DND-41 (cell line): ENCODE measurements at regions not wholly inside any gene's neighbourhood (a gene's known extent, or its start where the extent isn't known, plus 50 kb on each side); places are given as distances from the start of the nearest gene placed in this dataset.

Experiments used
- ATAC-seq: fragments of 200-7000 bp; cut with Tn5 transposase; 3 replicates; pipeline ENCODE4 v1.9.1; 2021; ENCODE audit warnings: low read depth; ENCODE audit not compliant: insufficient read depth
- DNase-seq: peaks from one replicate; pipeline ENCODE4 v3.0.0-alpha.2; 2020
- H2AFZ ChIP-seq: 2 replicates; pipeline ENCODE4 v1.6.0; 2012; ENCODE audit warnings: low read depth, low read length
- H3K27ac ChIP-seq: 2 replicates; pipeline ENCODE4 v1.5.1; 2012; ENCODE audit warnings: low read length, inconsistent platforms
- H3K27me3 ChIP-seq: fragments of 200-600 bp; sonication (generic); 2 replicates; pipeline ENCODE4 v1.6.0; 2012; ENCODE audit warnings: low read length, mild to moderate bottlenecking, inconsistent platforms; ENCODE audit not compliant: insufficient read depth, poor library complexity
- H3K36me3 ChIP-seq: 2 replicates; pipeline ENCODE4 v1.5.1; 2012; ENCODE audit warnings: low read length, inconsistent platforms; ENCODE audit not compliant: insufficient read depth
- H3K4me1 ChIP-seq: 2 replicates; pipeline ENCODE4 v1.5.1; 2012; ENCODE audit warnings: mild to moderate bottlenecking, low read length; ENCODE audit not compliant: insufficient read depth
- H3K4me2 ChIP-seq: 2 replicates; pipeline ENCODE4 v1.6.0; 2012; ENCODE audit warnings: mild to moderate bottlenecking, moderate library complexity, low read length, inconsistent platforms; ENCODE audit not compliant: insufficient read depth
- H3K4me3 ChIP-seq, 2 experiments: fragments of 200-600 bp in 1 of 2; shearing (Covaris generic) in 1 of 2; 2 replicates each; pipeline ENCODE4 v1.5.1; 2012 to 2016; ENCODE audit warnings: inconsistent platforms in 2 of 2, low read length in 2 of 2, mild to moderate bottlenecking in 2 of 2, low read depth in 1 of 2, moderate library complexity in 1 of 2
- H3K79me2 ChIP-seq: 2 replicates; pipeline ENCODE4 v1.6.0; 2012; ENCODE audit warnings: low read length, inconsistent platforms; ENCODE audit not compliant: insufficient read depth
- H3K9ac ChIP-seq: 2 replicates; pipeline ENCODE4 v1.6.0; 2012; ENCODE audit warnings: low read depth, mild to moderate bottlenecking, inconsistent platforms, low read length, moderate library complexity
- H3K9me3 ChIP-seq: 2 replicates; pipeline ENCODE4 v1.5.1; 2012; ENCODE audit warnings: low read length, moderate library complexity, mild to moderate bottlenecking, inconsistent platforms; ENCODE audit not compliant: insufficient read depth, severe bottlenecking
- H4K20me1 ChIP-seq: 2 replicates; pipeline ENCODE4 v1.6.0; 2012; ENCODE audit warnings: low read length; ENCODE audit not compliant: insufficient read depth
- EZH2 ChIP-seq: IDR thresholded peaks from 3 replicates; pipeline ENCODE4 v1.6.1; 2012; ENCODE audit warnings: borderline replicate concordance, low read depth, mild to moderate bottlenecking, moderate library complexity, low read length, inconsistent platforms; ENCODE audit not compliant: severe bottlenecking
- TF ChIP-seq, protein P1 (sequence below): IDR thresholded peaks from 2 replicates; pipeline ENCODE4 v1.5.1; 2012; ENCODE audit warnings: borderline replicate concordance, low read length, moderate library complexity, mild to moderate bottlenecking; ENCODE audit not compliant: poor library complexity, severe bottlenecking; ENCODE audit errors: extremely low read depth

DNA sequence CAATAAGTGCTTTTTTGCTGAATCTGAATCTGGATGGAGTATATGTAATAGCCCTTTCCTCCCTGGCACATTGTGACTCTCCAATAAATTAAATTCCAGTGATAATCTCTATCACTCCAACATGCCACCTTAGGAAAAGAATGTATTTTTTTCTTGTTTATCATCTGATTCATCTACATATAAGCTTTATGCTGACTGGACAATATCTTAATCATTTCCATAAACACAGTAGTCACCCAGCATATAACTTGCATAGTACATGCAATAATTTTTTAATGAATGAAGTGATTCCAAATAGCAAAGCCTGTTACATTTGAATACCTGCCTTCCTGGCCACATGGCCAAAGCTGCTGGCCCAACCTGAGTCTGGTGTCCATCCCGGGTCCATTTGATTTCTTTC, 477.6 kb upstream of the USP24 start:
- no peak overlapping the region for H2AFZ ChIP-seq
- no peaks in the 10 kb centered on the region for H3K9me3 ChIP-seq

DNA sequence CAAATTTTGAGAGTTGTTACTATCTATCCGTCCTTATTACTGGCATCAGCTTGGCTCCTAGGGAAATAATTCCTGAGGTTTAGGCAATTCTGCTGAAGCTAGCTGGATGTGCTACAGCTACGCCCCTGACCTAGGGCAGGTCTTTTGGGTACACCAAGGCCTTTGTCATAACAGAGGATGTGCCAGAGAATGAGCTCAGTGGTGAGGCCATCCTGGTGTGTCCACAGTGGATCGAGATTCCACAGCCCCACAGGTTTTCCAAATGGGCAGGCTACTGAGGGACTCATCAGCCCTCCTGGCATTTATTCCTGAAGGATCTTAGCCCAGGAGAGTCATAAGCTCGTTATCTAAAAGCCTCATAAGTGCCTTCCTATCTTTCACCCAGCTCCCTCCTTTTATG, 475.2 kb upstream of the USP24 start:
- DNase-seq (no peak), ATAC-seq (no peak)
- no peak overlapping the region for H2AFZ ChIP-seq
- peaks cover 2% of the 10 kb centered on the region for H3K27me3 ChIP-seq
- no peaks in the 10 kb centered on the region for H3K79me2 ChIP-seq
- no peaks in the 10 kb centered on the region for H4K20me1 ChIP-seq
- TF ChIP-seq EZH2, result no peak
- TF ChIP-seq, protein P1, sequence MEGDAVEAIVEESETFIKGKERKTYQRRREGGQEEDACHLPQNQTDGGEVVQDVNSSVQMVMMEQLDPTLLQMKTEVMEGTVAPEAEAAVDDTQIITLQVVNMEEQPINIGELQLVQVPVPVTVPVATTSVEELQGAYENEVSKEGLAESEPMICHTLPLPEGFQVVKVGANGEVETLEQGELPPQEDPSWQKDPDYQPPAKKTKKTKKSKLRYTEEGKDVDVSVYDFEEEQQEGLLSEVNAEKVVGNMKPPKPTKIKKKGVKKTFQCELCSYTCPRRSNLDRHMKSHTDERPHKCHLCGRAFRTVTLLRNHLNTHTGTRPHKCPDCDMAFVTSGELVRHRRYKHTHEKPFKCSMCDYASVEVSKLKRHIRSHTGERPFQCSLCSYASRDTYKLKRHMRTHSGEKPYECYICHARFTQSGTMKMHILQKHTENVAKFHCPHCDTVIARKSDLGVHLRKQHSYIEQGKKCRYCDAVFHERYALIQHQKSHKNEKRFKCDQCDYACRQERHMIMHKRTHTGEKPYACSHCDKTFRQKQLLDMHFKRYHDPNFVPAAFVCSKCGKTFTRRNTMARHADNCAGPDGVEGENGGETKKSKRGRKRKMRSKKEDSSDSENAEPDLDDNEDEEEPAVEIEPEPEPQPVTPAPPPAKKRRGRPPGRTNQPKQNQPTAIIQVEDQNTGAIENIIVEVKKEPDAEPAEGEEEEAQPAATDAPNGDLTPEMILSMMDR, result no peak
- no peaks in the 10 kb centered on the region for H3K36me3 ChIP-seq
- H3K4me2 ChIP-seq, result no peak overlapping the region
- no peak overlapping the region for H3K9ac ChIP-seq
- no peaks in the 10 kb centered on the region for H3K9me3 ChIP-seq
- no peak overlapping the region for H3K4me3 ChIP-seq
- no peak overlapping the region for H3K27ac ChIP-seq
- no peaks in the 10 kb centered on the region for H3K4me1 ChIP-seq

More for the DNA sequence above, 477.6 kb upstream of the USP24 start:
- Histone ChIP-seq H3K36me3 (no peaks in the 10 kb centered on the region), H3K9ac (no peak overlapping the region), H3K4me3 (no peak overlapping the region), H3K27me3 (no peaks in the 10 kb centered on the region), H3K79me2 (no peaks in the 10 kb centered on the region), H3K4me2 (no peak overlapping the region), H4K20me1 (no peaks in the 10 kb centered on the region), H3K27ac (no peak overlapping the region), H3K4me1 (no peaks in the 10 kb centered on the region)
- TF ChIP-seq, protein P1, result no peak
- no peak for TF ChIP-seq EZH2
- no peak for DNase-seq
- no peak for ATAC-seq

DNA sequence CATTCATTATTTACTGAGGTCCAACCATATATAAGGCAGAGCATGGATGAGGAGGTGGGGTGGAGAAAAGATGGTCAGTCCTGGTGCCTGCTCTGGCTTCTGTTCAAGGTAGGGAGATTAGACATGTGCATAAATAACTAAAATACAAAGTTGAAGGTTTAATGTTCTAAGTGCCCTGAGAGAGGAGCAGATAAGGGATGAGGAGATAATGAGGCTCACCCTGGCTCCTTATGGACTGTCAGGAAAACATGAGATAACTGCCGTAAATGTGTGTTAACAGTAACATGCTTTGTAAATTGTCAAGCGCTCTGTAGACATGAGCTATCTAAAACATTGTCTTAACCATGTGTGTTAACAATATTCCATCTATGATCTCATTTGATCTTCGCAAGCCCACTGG, 474.6 kb upstream of the USP24 start:
- ATAC-seq (no peak), DNase-seq (no peak)
- Histone ChIP-seq H3K36me3 (no peaks in the 10 kb centered on the region), H3K27me3 (peaks cover 2% of the 10 kb centered on the region), H3K4me1 (no peaks in the 10 kb centered on the region), H3K27ac (no peak overlapping the region), H3K9me3 (no peaks in the 10 kb centered on the region), H3K4me3 (no peak overlapping the region), H2AFZ (no peak overlapping the region), H4K20me1 (no peaks in the 10 kb centered on the region), H3K4me2 (no peak overlapping the region), H3K79me2 (no peaks in the 10 kb centered on the region), H3K9ac (no peak overlapping the region)
- no peak for TF ChIP-seq EZH2
- TF ChIP-seq, protein P1, result no peak

DNA sequence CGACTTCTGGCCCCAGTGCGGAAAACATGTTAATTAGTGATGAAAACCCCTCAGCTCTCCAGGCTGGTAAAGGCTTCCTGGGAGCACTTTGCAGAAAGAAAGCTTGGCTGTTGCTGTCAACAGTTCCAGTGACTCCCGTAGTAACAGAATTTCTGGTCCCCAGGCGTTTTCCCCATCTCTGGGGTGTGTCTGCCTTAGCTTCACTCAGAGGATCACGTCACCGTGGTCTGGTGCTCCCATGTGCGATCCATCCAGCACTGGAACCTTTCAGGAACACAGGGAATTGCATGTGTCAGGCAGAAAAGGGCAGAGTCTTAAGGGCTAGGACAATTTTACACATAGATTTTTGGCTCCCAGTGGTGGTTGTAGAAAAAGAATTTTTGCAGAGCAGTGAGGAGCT, 470.4 kb upstream of the USP24 start:
- H3K4me1 ChIP-seq, result no peaks in the 10 kb centered on the region
- peaks cover 2% of the 10 kb centered on the region for H3K27me3 ChIP-seq
- H3K27ac ChIP-seq, result no peak overlapping the region
- H2AFZ ChIP-seq, result no peak overlapping the region
- no peak overlapping the region for H3K4me3 ChIP-seq
- H3K4me2 ChIP-seq, result no peak overlapping the region
- no peak overlapping the region for H3K9ac ChIP-seq
- no peaks in the 10 kb centered on the region for H3K36me3 ChIP-seq
- DNase-seq, result no peak
- no peaks in the 10 kb centered on the region for H4K20me1 ChIP-seq
- H3K79me2 ChIP-seq, result no peaks in the 10 kb centered on the region
- peaks cover 3% of the 10 kb centered on the region for H3K9me3 ChIP-seq
- no peak for ATAC-seq
- TF ChIP-seq, protein P1, result no peak
- TF ChIP-seq EZH2, result no peak
